Activated CD4-positive, CD25-positive, alpha-beta regulatory T cell (primary cell): ENCODE measurements at regions not wholly inside any gene's neighbourhood (a gene's known extent, or its start where the extent isn't known, plus 50 kb on each side); places are given as distances from the start of the nearest gene placed in this dataset.
"Not testable (repeated sequence)": the region's sequence is repeated elsewhere in the genome, so short reads cannot be mapped to it uniquely, and the experiment has no call there.

Experiments used
- DNase-seq, 4 experiments: peaks; one replicate each; lab custom pipeline; 2025; lab: John Stamatoyannopoulos, UW

DNA sequence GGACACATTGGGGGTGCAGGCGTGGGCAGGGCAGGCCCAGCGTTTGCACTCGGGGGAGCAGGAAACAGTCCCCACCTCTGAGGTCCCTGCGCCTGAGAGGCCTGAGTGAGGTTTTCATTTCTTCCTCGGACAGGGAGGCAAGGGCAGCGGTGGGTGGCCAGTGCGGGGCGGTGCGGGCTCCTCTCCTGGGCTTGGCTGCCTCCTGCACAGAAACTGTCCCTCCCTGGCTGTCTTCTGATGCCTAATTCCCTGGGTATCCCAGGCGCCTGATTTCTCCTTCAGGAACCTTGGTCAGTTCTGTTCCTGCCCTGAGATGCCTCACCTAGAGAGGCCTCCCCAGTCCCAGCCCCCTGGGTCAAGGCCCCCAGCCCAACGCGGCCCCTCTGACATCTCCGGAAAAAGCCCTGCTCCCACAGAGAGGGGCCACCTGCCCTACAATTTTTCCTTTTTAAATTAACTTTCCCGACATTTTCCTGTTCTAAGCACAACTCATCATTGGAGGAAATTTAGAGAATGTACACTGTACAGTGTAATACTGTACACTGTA lies 260.3 kb downstream of the ADGRD1 start:
- no peak for DNase-seq

DNA sequence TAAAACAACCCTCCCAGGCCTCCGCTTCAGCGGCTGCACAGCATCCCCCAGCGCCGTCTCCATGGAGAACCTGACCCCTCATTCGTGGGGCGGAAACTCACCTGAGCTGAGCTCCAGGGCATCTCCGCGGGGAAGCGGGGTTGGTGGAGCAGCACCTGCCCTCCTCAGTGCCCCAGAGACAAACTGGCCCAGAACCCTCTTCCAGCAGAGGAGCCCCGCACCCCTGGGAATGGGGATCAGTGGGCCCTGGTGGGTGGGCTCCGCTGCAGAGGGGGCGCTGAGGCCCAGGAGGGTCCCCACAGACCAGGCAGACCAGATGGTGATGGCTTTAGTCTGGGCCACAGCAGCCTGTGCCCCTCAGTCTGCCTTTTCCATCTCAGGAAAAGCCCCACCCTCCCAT lies 261.2 kb downstream of the ADGRD1 start:
- DNase-seq: not testable (repeated sequence)

- DNase-seq: not testable (repeated sequence)
These were observed 262.9 kb downstream of the ADGRD1 start for GRCh38 chr12:131216587-131216986.

- DNase-seq: no peak
These were observed 263.4 kb downstream of the ADGRD1 start for GRCh38 chr12:131217024-131217586.

- DNase-seq: no peak
These were observed 264.6 kb downstream of the ADGRD1 start for GRCh38 chr12:131218026-131218922.

GRCh38 chr12:131218923-131219669 lies 265.4 kb downstream of the ADGRD1 start:
- DNase-seq: no peak

GRCh38 chr12:131219670-131220330 lies 266.1 kb downstream of the ADGRD1 start:
- no peak for DNase-seq

GRCh38 chr12:131220331-131220685 lies 266.6 kb downstream of the ADGRD1 start:
- no peak for DNase-seq

DNA sequence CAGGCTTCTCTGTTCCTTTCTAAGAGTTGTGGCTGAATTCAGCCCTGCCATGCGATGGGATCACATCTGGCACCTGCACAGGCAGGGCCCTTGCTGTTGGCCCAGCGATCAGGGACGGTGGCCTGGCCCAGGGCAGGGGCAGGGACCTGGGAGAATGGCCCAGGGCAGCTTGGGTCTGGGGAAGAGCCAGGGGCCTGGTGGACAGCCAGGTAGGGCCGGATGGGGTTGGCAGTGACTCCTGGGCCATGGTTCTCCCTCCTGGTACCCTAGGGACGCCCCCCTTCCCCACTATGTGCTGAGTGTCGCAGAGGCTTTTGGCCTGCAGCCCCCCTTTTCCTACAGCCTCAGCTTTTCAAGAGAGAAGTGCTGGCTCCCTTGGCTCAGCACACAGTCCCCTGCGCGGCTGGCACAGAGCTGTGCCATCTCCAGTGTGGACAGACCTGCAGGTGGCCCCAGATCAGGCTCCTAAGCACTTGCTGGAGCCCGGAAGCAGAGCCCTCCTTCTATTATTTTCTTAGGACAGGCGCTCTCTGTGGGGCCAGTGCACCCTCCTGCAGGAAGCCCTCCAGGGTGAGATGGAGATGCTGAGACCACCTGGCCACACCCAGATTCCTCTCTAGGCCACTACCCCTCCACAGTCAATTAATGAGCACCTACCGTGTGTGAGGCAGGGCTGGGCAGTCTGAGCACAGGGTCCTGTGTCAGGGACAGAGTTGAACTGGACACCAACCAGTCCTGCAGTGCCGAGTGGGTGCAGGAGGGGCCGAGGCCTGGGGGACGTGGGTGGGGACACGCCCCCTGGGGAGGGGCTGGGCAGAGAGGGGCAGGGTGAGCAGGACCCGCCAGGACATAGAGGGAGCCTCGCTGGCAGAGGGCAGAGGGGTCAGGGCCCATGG lies 267.6 kb downstream of the ADGRD1 start:
- DNase-seq: no peak

- no peak for DNase-seq
These were observed 268.2 kb downstream of the ADGRD1 start for GRCh38 chr12:131221957-131222328.

DNA sequence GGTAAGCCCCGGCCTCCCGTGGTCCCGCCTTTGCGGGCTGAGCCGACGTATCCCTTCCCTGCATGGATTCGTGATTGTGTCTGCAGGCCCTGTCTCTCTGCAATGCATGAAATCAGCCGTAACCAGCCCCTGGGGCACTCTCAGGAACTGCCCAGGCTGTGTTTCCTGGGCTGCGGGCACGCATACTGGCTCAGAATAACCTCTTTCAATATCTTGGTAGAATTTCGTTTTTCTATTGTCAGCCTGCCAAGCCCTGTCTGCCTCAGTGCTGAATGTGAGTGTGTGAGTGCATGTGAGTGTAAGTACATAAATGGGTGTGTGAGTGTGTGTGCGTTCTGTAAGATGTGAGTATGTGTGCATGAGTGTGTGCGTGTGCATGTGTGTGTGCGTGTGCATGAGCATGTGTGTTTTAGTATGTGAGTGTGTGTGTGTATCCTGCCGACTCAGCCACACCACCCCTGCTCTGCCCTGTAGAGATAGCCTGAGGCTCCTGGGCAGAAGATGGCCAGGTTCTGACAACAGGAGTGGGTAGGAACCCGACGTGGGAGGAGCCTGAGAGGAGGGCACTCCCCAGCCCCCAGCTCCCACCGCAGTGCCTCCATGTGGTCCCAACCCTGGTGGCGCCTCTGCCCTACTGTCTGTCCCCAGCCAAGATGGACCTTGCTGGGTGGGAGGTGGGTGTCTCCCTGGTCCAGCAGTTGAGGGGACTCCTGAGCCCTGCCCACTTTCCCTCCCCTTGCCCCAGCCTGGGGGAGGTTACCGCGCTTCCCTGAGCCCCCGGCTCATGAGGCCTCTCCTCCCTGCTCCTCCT lies 268.8 kb downstream of the ADGRD1 start:
- DNase-seq: no peak

GRCh38 chr12:131223171-131223761 lies 269.6 kb downstream of the ADGRD1 start:
- DNase-seq: no peak

GRCh38 chr12:131223791-131224225 lies 270.1 kb downstream of the ADGRD1 start:
- no peak for DNase-seq

DNA sequence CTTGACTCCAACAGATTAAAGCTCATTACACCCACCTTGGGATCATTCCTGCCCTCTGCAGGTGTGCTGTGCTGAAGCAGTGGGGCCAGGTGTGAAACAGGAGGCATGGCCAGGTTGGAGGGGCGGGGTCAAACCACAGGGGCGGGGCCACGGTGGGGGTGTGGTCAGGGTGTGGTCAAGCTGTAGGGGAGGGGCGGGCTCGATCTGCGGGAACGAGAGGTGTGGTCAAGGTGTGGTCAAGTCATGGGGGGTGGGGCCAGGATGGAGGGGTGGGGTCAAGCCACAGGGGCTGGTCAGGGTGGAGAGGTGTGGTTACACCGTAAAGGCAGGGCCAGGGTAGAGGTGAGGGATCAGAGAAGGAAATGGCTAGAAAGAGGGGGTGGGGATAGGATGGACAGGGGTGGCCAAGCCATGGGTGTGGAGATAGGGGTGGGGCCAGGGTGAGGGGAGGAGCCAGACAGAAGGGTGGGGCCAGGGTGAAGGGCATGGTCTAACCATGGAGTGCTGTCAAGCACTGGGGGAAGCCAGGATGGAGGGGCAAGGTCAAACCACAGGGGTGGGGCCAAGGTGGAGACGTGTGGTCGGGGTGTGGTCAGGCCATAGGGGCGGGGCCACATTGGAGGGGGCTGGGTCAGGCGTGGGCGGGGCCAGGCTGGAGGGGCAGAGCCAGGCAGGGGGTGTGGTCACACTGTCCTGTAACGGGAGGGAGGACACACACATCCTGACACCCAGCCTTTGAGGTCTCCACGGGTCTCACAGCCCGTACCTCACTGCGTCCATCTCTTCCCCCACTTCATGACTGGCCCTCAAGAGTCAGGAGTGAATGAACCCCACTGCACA lies 270.7 kb downstream of the ADGRD1 start:
- DNase-seq: not testable (repeated sequence)

- DNase-seq: not testable (repeated sequence)
These were observed 271.3 kb downstream of the ADGRD1 start for GRCh38 chr12:131225066-131225380.

- DNase-seq: no peak
These were observed 272.9 kb downstream of the ADGRD1 start for GRCh38 chr12:131226345-131227265.

GRCh38 chr12:131227641-131228040 lies 273.9 kb downstream of the ADGRD1 start:
- not testable (repeated sequence) for DNase-seq

DNA sequence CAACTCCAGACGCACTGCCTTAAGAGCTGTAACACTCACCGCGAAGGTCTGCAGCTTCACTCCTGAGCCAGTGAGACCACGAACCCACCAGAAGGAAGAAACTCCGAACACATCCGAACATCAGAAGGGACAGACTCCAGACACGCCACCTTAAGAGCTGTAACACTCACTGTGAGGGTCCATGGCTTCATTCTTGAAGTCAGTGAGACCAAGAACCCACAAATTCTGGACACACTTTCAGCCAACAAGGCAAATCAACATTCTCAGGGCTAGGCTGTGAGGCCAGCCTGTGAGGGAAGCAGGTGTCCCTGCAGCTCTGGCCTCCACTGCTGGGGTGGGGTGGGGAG lies 275.3 kb downstream of the ADGRD1 start:
- not testable (repeated sequence) for DNase-seq
